ENCODE measurements at regions not wholly inside any gene's neighbourhood (a gene's known extent, or its start where the extent isn't known, plus 50 kb on each side); places are given as distances from the start of the nearest gene placed in this dataset.

GRCh38 chr6:112739766-112740165 is 392.6 kb downstream of the RFPL4B start:
- TF ChIP-seq CTCF (IDR thresholded peaks at IDR 0.05): no peak
- no peak for TF ChIP-seq POLR2AphosphoS5 (IDR thresholded peaks at IDR 0.05)
- TF ChIP-seq POLR2A (IDR thresholded peaks at IDR 0.05): no peak
- TF ChIP-seq EP300 (IDR thresholded peaks at IDR 0.05): no peak
